ENCODE measurements at regions not wholly inside any gene's neighbourhood (a gene's known extent, or its start where the extent isn't known, plus 50 kb on each side); places are given as distances from the start of the nearest gene placed in this dataset.

- WGBS: 60% methylated on average over 1 of the region's 1 CpG
- TF ChIP-seq CTCF (IDR thresholded peaks at IDR 0.05; ENCODE audit: low read depth, low read length, missing input control) (peak; percentile 68), RAD21 (IDR thresholded peaks at IDR 0.05) (peak; percentile 58 to 80), TAF1 (conservative IDR thresholded peaks at IDR 0.05) (no peak), YY1 (IDR thresholded peaks at IDR 0.05) (no peak), JUND (IDR thresholded peaks at IDR 0.05) (no peak), FOXA1 (IDR thresholded peaks at IDR 0.05) (no peak), HNF4G (IDR thresholded peaks at IDR 0.05) (no peak), FOXA2 (IDR thresholded peaks at IDR 0.05) (no peak), NR2F2 (IDR thresholded peaks at IDR 0.05) (no peak)
- TF ChIP-seq, protein P1, sequence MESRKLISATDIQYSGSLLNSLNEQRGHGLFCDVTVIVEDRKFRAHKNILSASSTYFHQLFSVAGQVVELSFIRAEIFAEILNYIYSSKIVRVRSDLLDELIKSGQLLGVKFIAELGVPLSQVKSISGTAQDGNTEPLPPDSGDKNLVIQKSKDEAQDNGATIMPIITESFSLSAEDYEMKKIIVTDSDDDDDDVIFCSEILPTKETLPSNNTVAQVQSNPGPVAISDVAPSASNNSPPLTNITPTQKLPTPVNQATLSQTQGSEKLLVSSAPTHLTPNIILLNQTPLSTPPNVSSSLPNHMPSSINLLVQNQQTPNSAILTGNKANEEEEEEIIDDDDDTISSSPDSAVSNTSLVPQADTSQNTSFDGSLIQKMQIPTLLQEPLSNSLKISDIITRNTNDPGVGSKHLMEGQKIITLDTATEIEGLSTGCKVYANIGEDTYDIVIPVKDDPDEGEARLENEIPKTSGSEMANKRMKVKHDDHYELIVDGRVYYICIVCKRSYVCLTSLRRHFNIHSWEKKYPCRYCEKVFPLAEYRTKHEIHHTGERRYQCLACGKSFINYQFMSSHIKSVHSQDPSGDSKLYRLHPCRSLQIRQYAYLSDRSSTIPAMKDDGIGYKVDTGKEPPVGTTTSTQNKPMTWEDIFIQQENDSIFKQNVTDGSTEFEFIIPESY (IDR thresholded peaks at IDR 0.05): no peak
- TF ChIP-seq, protein P2, sequence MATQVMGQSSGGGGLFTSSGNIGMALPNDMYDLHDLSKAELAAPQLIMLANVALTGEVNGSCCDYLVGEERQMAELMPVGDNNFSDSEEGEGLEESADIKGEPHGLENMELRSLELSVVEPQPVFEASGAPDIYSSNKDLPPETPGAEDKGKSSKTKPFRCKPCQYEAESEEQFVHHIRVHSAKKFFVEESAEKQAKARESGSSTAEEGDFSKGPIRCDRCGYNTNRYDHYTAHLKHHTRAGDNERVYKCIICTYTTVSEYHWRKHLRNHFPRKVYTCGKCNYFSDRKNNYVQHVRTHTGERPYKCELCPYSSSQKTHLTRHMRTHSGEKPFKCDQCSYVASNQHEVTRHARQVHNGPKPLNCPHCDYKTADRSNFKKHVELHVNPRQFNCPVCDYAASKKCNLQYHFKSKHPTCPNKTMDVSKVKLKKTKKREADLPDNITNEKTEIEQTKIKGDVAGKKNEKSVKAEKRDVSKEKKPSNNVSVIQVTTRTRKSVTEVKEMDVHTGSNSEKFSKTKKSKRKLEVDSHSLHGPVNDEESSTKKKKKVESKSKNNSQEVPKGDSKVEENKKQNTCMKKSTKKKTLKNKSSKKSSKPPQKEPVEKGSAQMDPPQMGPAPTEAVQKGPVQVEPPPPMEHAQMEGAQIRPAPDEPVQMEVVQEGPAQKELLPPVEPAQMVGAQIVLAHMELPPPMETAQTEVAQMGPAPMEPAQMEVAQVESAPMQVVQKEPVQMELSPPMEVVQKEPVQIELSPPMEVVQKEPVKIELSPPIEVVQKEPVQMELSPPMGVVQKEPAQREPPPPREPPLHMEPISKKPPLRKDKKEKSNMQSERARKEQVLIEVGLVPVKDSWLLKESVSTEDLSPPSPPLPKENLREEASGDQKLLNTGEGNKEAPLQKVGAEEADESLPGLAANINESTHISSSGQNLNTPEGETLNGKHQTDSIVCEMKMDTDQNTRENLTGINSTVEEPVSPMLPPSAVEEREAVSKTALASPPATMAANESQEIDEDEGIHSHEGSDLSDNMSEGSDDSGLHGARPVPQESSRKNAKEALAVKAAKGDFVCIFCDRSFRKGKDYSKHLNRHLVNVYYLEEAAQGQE (IDR thresholded peaks at IDR 0.05): no peak
- no peaks in the 10 kb centered on the region for H3K9me3 ChIP-seq (ENCODE audit: control insufficient read depth in 4 of 4, low read length in 3 of 4)
- DNase-seq (ENCODE audit: low spot score): no peak
- no peak overlapping the region for H3K4me3 ChIP-seq (ENCODE audit: low read depth in 1 of 3, low read length in 3 of 3)
- no peaks in the 10 kb centered on the region for H3K36me3 ChIP-seq (ENCODE audit: control insufficient read depth in 4 of 4, insufficient read depth in 3 of 4, low read depth in 1 of 4, low read length in 3 of 4)
- no peak overlapping the region for H3K27ac ChIP-seq (ENCODE audit: low read depth in 1 of 2, low read length in 2 of 2)
- peaks cover 0 to 6% (median 0%) of the 10 kb centered on the region in 4 donors for H3K27me3 ChIP-seq (ENCODE audit: control insufficient read depth in 4 of 4, insufficient read depth in 4 of 4, low read length in 3 of 4)
- no peak overlapping the region for H3K9ac ChIP-seq (ENCODE audit: low read depth in 1 of 2, low read length in 2 of 2)
- H3K4me1 ChIP-seq (ENCODE audit: control insufficient read depth in 4 of 4, insufficient read depth in 4 of 4, low read length in 3 of 4): no peaks in the 10 kb centered on the region
These were observed 1004.9 kb downstream of the KCNMA1 start for GRCh38 chr10:76632767-76633051.

- Histone ChIP-seq H3K36me3 (ENCODE audit: control insufficient read depth in 4 of 4, insufficient read depth in 3 of 4, low read depth in 1 of 4, low read length in 3 of 4) (no peaks in the 10 kb centered on the region), H3K4me1 (ENCODE audit: control insufficient read depth in 4 of 4, insufficient read depth in 4 of 4, low read length in 3 of 4) (no peaks in the 10 kb centered on the region), H3K9me3 (ENCODE audit: control insufficient read depth in 4 of 4, low read length in 3 of 4) (no peaks in the 10 kb centered on the region), H3K4me3 (ENCODE audit: low read depth in 1 of 3, low read length in 3 of 3) (no peak overlapping the region), H3K27me3 (ENCODE audit: control insufficient read depth in 4 of 4, insufficient read depth in 4 of 4, low read length in 3 of 4) (peaks cover 0 to 5% (median 0%) of the 10 kb centered on the region in 4 donors), H3K9ac (ENCODE audit: low read depth in 1 of 2, low read length in 2 of 2) (no peak overlapping the region), H3K27ac (ENCODE audit: low read depth in 1 of 2, low read length in 2 of 2) (no peak overlapping the region)
- DNase-seq (ENCODE audit: low spot score): no peak
- 31% methylated on average over 16 of the region's 16 CpGs for WGBS
- TF ChIP-seq SP1 (IDR thresholded peaks at IDR 0.05): no peak
- no peak for TF ChIP-seq GABPA (IDR thresholded peaks at IDR 0.05 in 1 of 2, conservative IDR thresholded peaks at IDR 0.05 in 1 of 2)
- no peak for TF ChIP-seq HNF4G (IDR thresholded peaks at IDR 0.05)
- TF ChIP-seq RAD21 (IDR thresholded peaks at IDR 0.05): no peak
- TF ChIP-seq TAF1 (conservative IDR thresholded peaks at IDR 0.05): no peak
- no peak for TF ChIP-seq FOXA2 (IDR thresholded peaks at IDR 0.05)
- TF ChIP-seq, protein P1 (IDR thresholded peaks at IDR 0.05): no peak
- TF ChIP-seq JUND (IDR thresholded peaks at IDR 0.05): no peak
- no peak for TF ChIP-seq YY1 (IDR thresholded peaks at IDR 0.05)
- TF ChIP-seq HNF4A (conservative IDR thresholded peaks at IDR 0.05): no peak
- TF ChIP-seq, protein P3, sequence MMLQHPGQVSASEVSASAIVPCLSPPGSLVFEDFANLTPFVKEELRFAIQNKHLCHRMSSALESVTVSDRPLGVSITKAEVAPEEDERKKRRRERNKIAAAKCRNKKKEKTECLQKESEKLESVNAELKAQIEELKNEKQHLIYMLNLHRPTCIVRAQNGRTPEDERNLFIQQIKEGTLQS (IDR thresholded peaks at IDR 0.05): no peak
- no peak for TF ChIP-seq CTCF (IDR thresholded peaks at IDR 0.05; ENCODE audit: low read depth, low read length, missing input control)
- no peak for TF ChIP-seq NR2F2 (IDR thresholded peaks at IDR 0.05)
- TF ChIP-seq EGR1 (IDR thresholded peaks at IDR 0.05; ENCODE audit: low read depth in 2 of 2): no peak
- no peak for TF ChIP-seq MAX (IDR thresholded peaks at IDR 0.05)
These were observed 1005.5 kb downstream of the KCNMA1 start for GRCh38 chr10:76631884-76632766.
